ENCODE measurements at regions not wholly inside any gene's neighbourhood (a gene's known extent, or its start where the extent isn't known, plus 50 kb on each side); places are given as distances from the start of the nearest gene placed in this dataset.

DNA sequence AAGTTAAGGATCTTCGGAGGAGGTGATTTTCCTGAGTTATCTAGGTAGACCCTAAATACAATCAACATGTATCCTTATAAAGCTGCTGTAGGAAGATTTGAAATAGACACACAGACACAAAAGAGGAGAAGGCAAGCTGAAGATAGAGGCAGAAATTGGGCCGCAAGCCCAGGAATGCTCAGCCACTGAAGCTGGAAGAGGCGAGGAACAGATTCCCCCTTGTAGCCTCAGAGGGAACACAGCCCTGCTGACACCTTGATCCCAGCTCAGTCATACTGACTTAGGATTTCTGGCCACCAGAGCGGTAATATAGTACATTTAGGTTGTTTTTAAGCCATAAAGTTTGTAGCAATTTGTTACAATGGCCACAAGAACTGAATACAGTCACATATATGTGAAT, 90.9 kb downstream of the ETAA1 start:
- POLR2A ChIA-PET = no interaction called here
- intact Hi-C loops (cut with micrococcal nuclease; ENCODE audit: unreplicated experiment) = no loop called here
- Mint-ChIP-seq H3K4me3 (ENCODE audit: unreplicated experiment) (no peak overlapping the region), H3K27me3 (ENCODE audit: insufficient read depth, unreplicated experiment) (peaks cover 4% of the 10 kb centered on the region), H3K4me1 (ENCODE audit: low read depth, unreplicated experiment) (no peaks in the 10 kb centered on the region), H3K27ac (ENCODE audit: unreplicated experiment) (no peak overlapping the region), H3K36me3 (ENCODE audit: insufficient read depth, unreplicated experiment) (no peaks in the 10 kb centered on the region), H3K9me3 (ENCODE audit: unreplicated experiment) (no peaks in the 10 kb centered on the region)
- no peaks in the 10 kb centered on the region for H3K9me3 ChIP-seq
- no peak overlapping the region for H3K4me3 ChIP-seq (ENCODE audit: low read depth, low read length)
- CTCF ChIA-PET = interaction anchor here (0.6 kb wide), 1 partner anchor 11 kb away, joined by 3 read pairs; no protein-coding TSS in a partner anchor
- no peak for DNase-seq
- no peaks in the 10 kb centered on the region for H3K4me1 ChIP-seq
- TF ChIP-seq, protein P1, sequence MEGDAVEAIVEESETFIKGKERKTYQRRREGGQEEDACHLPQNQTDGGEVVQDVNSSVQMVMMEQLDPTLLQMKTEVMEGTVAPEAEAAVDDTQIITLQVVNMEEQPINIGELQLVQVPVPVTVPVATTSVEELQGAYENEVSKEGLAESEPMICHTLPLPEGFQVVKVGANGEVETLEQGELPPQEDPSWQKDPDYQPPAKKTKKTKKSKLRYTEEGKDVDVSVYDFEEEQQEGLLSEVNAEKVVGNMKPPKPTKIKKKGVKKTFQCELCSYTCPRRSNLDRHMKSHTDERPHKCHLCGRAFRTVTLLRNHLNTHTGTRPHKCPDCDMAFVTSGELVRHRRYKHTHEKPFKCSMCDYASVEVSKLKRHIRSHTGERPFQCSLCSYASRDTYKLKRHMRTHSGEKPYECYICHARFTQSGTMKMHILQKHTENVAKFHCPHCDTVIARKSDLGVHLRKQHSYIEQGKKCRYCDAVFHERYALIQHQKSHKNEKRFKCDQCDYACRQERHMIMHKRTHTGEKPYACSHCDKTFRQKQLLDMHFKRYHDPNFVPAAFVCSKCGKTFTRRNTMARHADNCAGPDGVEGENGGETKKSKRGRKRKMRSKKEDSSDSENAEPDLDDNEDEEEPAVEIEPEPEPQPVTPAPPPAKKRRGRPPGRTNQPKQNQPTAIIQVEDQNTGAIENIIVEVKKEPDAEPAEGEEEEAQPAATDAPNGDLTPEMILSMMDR (IDR thresholded peaks at IDR 0.05; ENCODE audit: insufficient read depth in 1 of 2, low read depth in 1 of 2, low read length in 1 of 2, severe bottlenecking in 1 of 2, unreplicated experiment in 1 of 2) = no peak
- no peaks in the 10 kb centered on the region; the same call in 1 of the 2 replicates for H3K27me3 ChIP-seq (replicated peaks; ENCODE audit: control insufficient read depth, insufficient read depth, low read length)
- BruUV-seq (replicated peaks) = no TSS peak
- no peaks in the 10 kb centered on the region for H3K36me3 ChIP-seq (ENCODE audit: control insufficient read depth, insufficient read depth, low read length)

DNA sequence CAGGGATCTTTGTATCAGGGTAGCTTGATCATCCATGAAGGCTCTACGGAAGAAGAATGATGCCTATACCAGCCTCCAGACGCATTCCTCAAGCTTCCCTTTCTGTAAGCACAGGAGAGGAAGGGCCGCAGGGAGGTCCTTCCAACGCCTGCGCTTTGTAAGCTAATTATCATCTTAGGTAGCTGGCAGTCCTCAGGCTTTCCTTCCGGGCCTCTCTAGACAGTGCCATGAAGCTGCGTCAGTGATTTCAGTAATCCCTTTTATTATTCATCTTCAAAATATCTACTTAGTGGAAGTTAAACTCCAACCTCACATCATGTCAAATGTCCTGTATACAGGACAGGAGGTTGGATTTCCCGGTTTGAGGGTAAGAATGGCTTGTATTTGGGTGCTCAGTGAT, 92.3 kb downstream of the ETAA1 start:
- ChIA-PET CTCF (no interaction called here), POLR2A (no interaction called here)
- Mint-ChIP-seq H3K9me3 (ENCODE audit: unreplicated experiment) (no peaks in the 10 kb centered on the region), H3K4me1 (ENCODE audit: low read depth, unreplicated experiment) (no peaks in the 10 kb centered on the region), H3K27ac (ENCODE audit: unreplicated experiment) (no peak overlapping the region), H3K36me3 (ENCODE audit: insufficient read depth, unreplicated experiment) (no peaks in the 10 kb centered on the region), H3K4me3 (ENCODE audit: unreplicated experiment) (no peak overlapping the region), H3K27me3 (ENCODE audit: insufficient read depth, unreplicated experiment) (peaks cover 4% of the 10 kb centered on the region)
- intact Hi-C loops (cut with micrococcal nuclease; ENCODE audit: unreplicated experiment) = no loop called here
- Histone ChIP-seq H3K36me3 (ENCODE audit: control insufficient read depth, insufficient read depth, low read length) (no peaks in the 10 kb centered on the region), H3K4me3 (ENCODE audit: low read depth, low read length) (no peak overlapping the region), H3K4me1 (no peaks in the 10 kb centered on the region), H3K9me3 (no peaks in the 10 kb centered on the region), H3K27me3 (replicated peaks; ENCODE audit: control insufficient read depth, insufficient read depth, low read length) (no peaks in the 10 kb centered on the region; the same call in 1 of the 2 replicates)
- BruUV-seq (replicated peaks) = no TSS peak
- TF ChIP-seq, protein P1 (IDR thresholded peaks at IDR 0.05; ENCODE audit: insufficient read depth in 1 of 2, low read depth in 1 of 2, low read length in 1 of 2, severe bottlenecking in 1 of 2, unreplicated experiment in 1 of 2) = no peak
- no peak for DNase-seq

DNA sequence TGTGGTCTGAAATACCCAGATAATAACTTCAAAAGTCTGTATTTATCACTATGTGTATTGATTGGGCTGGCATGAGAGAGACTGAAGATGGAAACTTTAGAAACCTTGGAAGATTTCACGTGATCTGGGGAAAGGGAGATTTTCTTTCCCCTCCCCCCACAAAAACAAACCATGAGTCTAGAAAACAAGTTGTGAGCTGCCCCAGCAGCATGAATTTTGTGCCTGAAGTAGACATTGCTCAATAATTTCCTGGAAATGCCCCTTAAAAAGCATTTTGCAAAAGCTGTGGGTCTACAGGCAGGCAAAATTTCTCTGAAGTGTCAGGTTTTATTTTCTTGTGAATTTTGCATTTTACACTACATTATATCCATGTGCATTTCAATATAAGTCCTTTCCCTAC, 101.8 kb downstream of the ETAA1 start:
- no peaks in the 10 kb centered on the region for H3K4me1 Mint-ChIP-seq (ENCODE audit: low read depth, unreplicated experiment)
- H3K4me3 ChIP-seq (ENCODE audit: low read depth, low read length) = no peak overlapping the region
- H3K36me3 Mint-ChIP-seq (ENCODE audit: insufficient read depth, unreplicated experiment) = no peaks in the 10 kb centered on the region
- BruUV-seq (replicated peaks) = no TSS peak
- ChIA-PET POLR2A (no interaction called here), CTCF (interaction anchor here (0.6 kb wide), 1 partner anchor 820 kb away, joined by 4 read pairs; no protein-coding TSS in a partner anchor)
- no peak overlapping the region for H3K4me3 Mint-ChIP-seq (ENCODE audit: unreplicated experiment)
- H3K27me3 ChIP-seq (replicated peaks; ENCODE audit: control insufficient read depth, insufficient read depth, low read length) = no peaks in the 10 kb centered on the region
- no peaks in the 10 kb centered on the region for H3K9me3 Mint-ChIP-seq (ENCODE audit: unreplicated experiment)
- intact Hi-C loops (cut with micrococcal nuclease; ENCODE audit: unreplicated experiment) = no loop called here
- H3K9me3 ChIP-seq = no peaks in the 10 kb centered on the region
- peaks cover 5% of the 10 kb centered on the region for H3K27me3 Mint-ChIP-seq (ENCODE audit: insufficient read depth, unreplicated experiment)
- TF ChIP-seq, protein P1 (IDR thresholded peaks at IDR 0.05; ENCODE audit: insufficient read depth in 1 of 2, low read depth in 1 of 2, low read length in 1 of 2, severe bottlenecking in 1 of 2, unreplicated experiment in 1 of 2) = no peak
- no peaks in the 10 kb centered on the region for H3K4me1 ChIP-seq
- H3K36me3 ChIP-seq (ENCODE audit: control insufficient read depth, insufficient read depth, low read length) = no peaks in the 10 kb centered on the region
- no peak overlapping the region for H3K27ac Mint-ChIP-seq (ENCODE audit: unreplicated experiment)
- DNase-seq = no peak
